Nephron (organoid): ENCODE measurements at regions not wholly inside any gene's neighbourhood (a gene's known extent, or its start where the extent isn't known, plus 50 kb on each side); places are given as distances from the start of the nearest gene placed in this dataset.
A peak's percentile ranks its signal among the peaks of the same experiment; 100 is the strongest.

Source experiments
- H3K27ac Mint-ChIP-seq, 3 experiments: 2 replicates each; pipeline ENCODE4 v1.8.0; 2020; ENCODE audit warnings: mixed read lengths in 3 of 3, mild to moderate bottlenecking in 2 of 3, moderate library complexity in 1 of 3
- H3K27me3 Mint-ChIP-seq: 2 replicates; pipeline ENCODE4 v1.8.0; 2021; ENCODE audit warnings: low read depth, mild to moderate bottlenecking, moderate library complexity, mixed read lengths
- H3K36me3 Mint-ChIP-seq: 2 replicates; pipeline ENCODE4 v1.8.0; 2020; ENCODE audit warnings: low read depth, mixed read lengths
- H3K4me1 Mint-ChIP-seq: 2 replicates; pipeline ENCODE4 v1.8.0; 2020; ENCODE audit warnings: mixed read lengths
- H3K4me3 Mint-ChIP-seq, 3 experiments: 2 replicates each; pipeline ENCODE4 v1.8.0; 2020; ENCODE audit warnings: mild to moderate bottlenecking in 3 of 3, mixed read lengths in 3 of 3, moderate library complexity in 2 of 3
- H3K9me3 Mint-ChIP-seq: 2 replicates; pipeline ENCODE4 v1.8.0; 2020; ENCODE audit warnings: mixed read lengths
- CTCF ChIP-seq, 3 experiments: fragments of 200-600 bp; sonication (generic); IDR thresholded peaks; one replicate each; pipeline ENCODE4 v1.5.0; 2021; ENCODE audit warnings: antibody characterized with exemption in 3 of 3; ENCODE audit not compliant: unreplicated experiment in 3 of 3

- Mint-ChIP-seq H3K4me3 (no peak overlapping the region), H3K36me3 (peaks cover 3% of the 10 kb centered on the region), H3K4me1 (no peaks in the 10 kb centered on the region), H3K9me3 (peaks cover 4% of the 10 kb centered on the region), H3K27me3 (peaks cover 20% of the 10 kb centered on the region), H3K27ac (no peak overlapping the region)
- no peak for TF ChIP-seq CTCF (IDR thresholded peaks at IDR 0.05; ENCODE audit: unreplicated experiment in 3 of 3)
Measured at GRCh38 chr1:209328196-209328595, 255.3 kb upstream of the CAMK1G start.

GRCh38 chr1:209335178-209335577 is 248.3 kb upstream of the CAMK1G start:
- H3K36me3 Mint-ChIP-seq = no peaks in the 10 kb centered on the region
- no peak overlapping the region for H3K4me3 Mint-ChIP-seq
- H3K4me1 Mint-ChIP-seq = no peaks in the 10 kb centered on the region
- H3K27ac Mint-ChIP-seq = no peak overlapping the region
- peak; percentile 65 to 68 (median 66) for TF ChIP-seq CTCF (IDR thresholded peaks at IDR 0.05; ENCODE audit: unreplicated experiment in 3 of 3)
- H3K9me3 Mint-ChIP-seq = peaks cover 2% of the 10 kb centered on the region
- peaks cover 22% of the 10 kb centered on the region for H3K27me3 Mint-ChIP-seq

- TF ChIP-seq CTCF (IDR thresholded peaks at IDR 0.05; ENCODE audit: unreplicated experiment in 3 of 3) = no peak
- Mint-ChIP-seq H3K9me3 (peaks cover under 1% of the 10 kb centered on the region), H3K4me1 (peaks cover 5% of the 10 kb centered on the region), H3K27me3 (peaks cover 49% of the 10 kb centered on the region), H3K27ac (no peak overlapping the region), H3K36me3 (no peaks in the 10 kb centered on the region), H3K4me3 (no peak overlapping the region)
Measured at GRCh38 chr1:209341146-209341545, 242.4 kb upstream of the CAMK1G start.

- peaks cover 2% of the 10 kb centered on the region for H3K36me3 Mint-ChIP-seq
- H3K27ac Mint-ChIP-seq = no peak overlapping the region
- no peak for TF ChIP-seq CTCF (IDR thresholded peaks at IDR 0.05; ENCODE audit: unreplicated experiment in 3 of 3)
- peaks cover 3% of the 10 kb centered on the region for H3K9me3 Mint-ChIP-seq
- H3K4me1 Mint-ChIP-seq = peaks cover 5% of the 10 kb centered on the region
- peaks cover 56% of the 10 kb centered on the region for H3K27me3 Mint-ChIP-seq
- no peak overlapping the region for H3K4me3 Mint-ChIP-seq
Measured at GRCh38 chr1:209341673-209342420, 241.7 kb upstream of the CAMK1G start.

- Mint-ChIP-seq H3K27ac (no peak overlapping the region), H3K4me1 (peaks cover 5% of the 10 kb centered on the region), H3K27me3 (peaks cover 57% of the 10 kb centered on the region), H3K36me3 (peaks cover 3% of the 10 kb centered on the region), H3K4me3 (no peak overlapping the region), H3K9me3 (peaks cover 3% of the 10 kb centered on the region)
- no peak for TF ChIP-seq CTCF (IDR thresholded peaks at IDR 0.05; ENCODE audit: unreplicated experiment in 3 of 3)
Measured at GRCh38 chr1:209342441-209343175, 240.9 kb upstream of the CAMK1G start.
